ENCODE measurements at regions not wholly inside any gene's neighbourhood (a gene's known extent, or its start where the extent isn't known, plus 50 kb on each side); places are given as distances from the start of the nearest gene placed in this dataset.
A peak's percentile ranks its signal among the peaks of the same experiment; 100 is the strongest.

DNA sequence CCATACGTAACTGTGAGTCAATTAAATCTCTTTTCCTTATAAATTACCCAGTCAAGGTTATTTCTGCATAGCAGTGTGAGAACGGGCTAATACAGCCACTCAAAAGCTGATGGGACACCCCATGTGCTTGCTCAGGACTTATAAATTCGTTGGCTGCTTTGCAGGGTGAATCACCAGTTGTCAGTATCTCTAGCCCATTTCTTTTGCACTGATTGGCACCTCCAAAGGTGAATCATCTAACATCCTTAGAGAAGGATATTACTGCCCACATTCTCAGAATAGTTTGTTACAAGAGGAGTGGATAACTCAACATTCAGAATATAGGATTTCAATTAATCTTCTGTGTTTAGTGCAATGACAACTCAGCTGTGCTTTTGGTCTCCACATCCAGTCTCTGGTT, 601.5 kb downstream of the KCNH5 start:
- Histone ChIP-seq H3K27ac (replicated peaks; ENCODE audit: low read length) (no peak overlapping the region), H2BK12ac (ENCODE audit: low read length) (no peak overlapping the region), H3K36me3 (replicated peaks in 1 of 2; ENCODE audit: control insufficient read depth in 2 of 2, insufficient read depth in 2 of 2, low read length in 2 of 2) (no peaks in the 10 kb centered on the region), H3K4me3 (ENCODE audit: low read length in 2 of 2) (no peak overlapping the region), H3K9ac (ENCODE audit: low read depth, low read length, poor library complexity) (no peak overlapping the region), H4K8ac (ENCODE audit: low read depth, low read length) (no peak overlapping the region), H3K27me3 (ENCODE audit: control insufficient read depth in 3 of 3, insufficient read depth in 3 of 3, low read depth in 1 of 3, low read length in 3 of 3) (no peaks in the 10 kb centered on the region), H2BK120ac (ENCODE audit: low read depth, low read length) (no peak overlapping the region), H2BK5ac (ENCODE audit: low read length) (no peak overlapping the region), H3K4me2 (ENCODE audit: insufficient read depth, low read length, poor library complexity, severe bottlenecking) (no peak overlapping the region), H3K23ac (ENCODE audit: low read depth, low read length, poor library complexity) (no peak overlapping the region), H4K91ac (ENCODE audit: low read depth, low read length, poor library complexity) (no peak overlapping the region), H3K79me1 (ENCODE audit: low read depth, low read length) (no peaks in the 10 kb centered on the region), H3K4ac (ENCODE audit: low read length) (no peak overlapping the region), H3K4me1 (ENCODE audit: control insufficient read depth in 2 of 2, insufficient read depth in 1 of 2, low read depth in 1 of 2, low read length in 2 of 2) (peaks cover 0 to 2% of the 10 kb centered on the region in 2 donors), H2AFZ (ENCODE audit: low read length) (no peak overlapping the region), H2AK5ac (ENCODE audit: low read depth, low read length) (no peak overlapping the region), H3K9me3 (replicated peaks in 1 of 2; ENCODE audit: control insufficient read depth in 2 of 2, insufficient read depth in 1 of 2, low read depth in 1 of 2, low read length in 2 of 2) (peaks cover 0 to 4% of the 10 kb centered on the region in 2 donors), H3K14ac (ENCODE audit: low read length) (no peak overlapping the region), H2BK15ac (ENCODE audit: low read length) (no peak overlapping the region), H3K18ac (ENCODE audit: low read length) (no peak overlapping the region)
- DNase-seq (ENCODE audit: low spot score) = no peak
- no CpG with 5 or more reads among the region's 3 CpGs for WGBS, 2 donors (ENCODE audit: extremely low coverage in 2 of 2, insufficient read length in 2 of 2, insufficient replicate concordance in 1 of 2)

DNA sequence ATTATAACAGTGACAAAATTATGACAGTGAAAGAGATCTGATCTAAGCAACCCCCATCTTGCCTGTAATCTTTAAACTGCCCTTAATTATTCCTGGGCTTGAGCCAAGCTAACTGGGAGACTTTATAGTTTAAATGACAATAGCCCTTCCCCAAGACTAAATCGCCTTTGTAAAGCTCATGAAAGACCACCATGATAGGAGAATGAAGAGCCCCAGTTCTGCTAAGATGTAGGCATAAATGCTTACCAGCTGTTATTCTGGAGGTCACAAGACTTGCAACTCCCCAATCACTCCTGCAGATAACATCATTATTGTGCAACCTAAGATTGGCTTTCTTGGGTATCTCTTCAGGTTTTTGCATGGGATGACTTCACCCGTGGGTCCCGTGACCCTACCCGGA, 599.7 kb downstream of the KCNH5 start:
- H3K4me2 ChIP-seq (ENCODE audit: insufficient read depth, low read length, poor library complexity, severe bottlenecking) = no peak overlapping the region
- no CpG with 5 or more reads among the region's 4 CpGs for WGBS, 2 donors (ENCODE audit: extremely low coverage in 2 of 2, insufficient read length in 2 of 2, insufficient replicate concordance in 1 of 2)
- peak; percentile 6 for DNase-seq (ENCODE audit: low spot score)
- peaks cover 0 to 2% of the 10 kb centered on the region in 2 donors for H3K9me3 ChIP-seq (replicated peaks in 1 of 2; ENCODE audit: control insufficient read depth in 2 of 2, insufficient read depth in 1 of 2, low read depth in 1 of 2, low read length in 2 of 2)
- H3K27ac ChIP-seq (replicated peaks; ENCODE audit: low read length) = no peak overlapping the region
- no peak overlapping the region for H3K9ac ChIP-seq (ENCODE audit: low read depth, low read length, poor library complexity)
- H3K4ac ChIP-seq (ENCODE audit: low read length) = no peak overlapping the region
- H3K4me1 ChIP-seq (ENCODE audit: control insufficient read depth in 2 of 2, insufficient read depth in 1 of 2, low read depth in 1 of 2, low read length in 2 of 2) = peaks cover 0 to 2% of the 10 kb centered on the region in 2 donors
- no peak overlapping the region for H3K18ac ChIP-seq (ENCODE audit: low read length)
- H4K8ac ChIP-seq (ENCODE audit: low read depth, low read length) = no peak overlapping the region
- no peaks in the 10 kb centered on the region for H3K79me1 ChIP-seq (ENCODE audit: low read depth, low read length)
- no peak overlapping the region for H4K91ac ChIP-seq (ENCODE audit: low read depth, low read length, poor library complexity)
- H2AK5ac ChIP-seq (ENCODE audit: low read depth, low read length) = no peak overlapping the region
- H2BK120ac ChIP-seq (ENCODE audit: low read depth, low read length) = no peak overlapping the region
- no peaks in the 10 kb centered on the region for H3K36me3 ChIP-seq (replicated peaks in 1 of 2; ENCODE audit: control insufficient read depth in 2 of 2, insufficient read depth in 2 of 2, low read length in 2 of 2)
- no peak overlapping the region for H2BK12ac ChIP-seq (ENCODE audit: low read length)
- no peak overlapping the region for H3K4me3 ChIP-seq (ENCODE audit: low read length in 2 of 2)
- H2BK15ac ChIP-seq (ENCODE audit: low read length) = no peak overlapping the region
- no peak overlapping the region for H3K23ac ChIP-seq (ENCODE audit: low read depth, low read length, poor library complexity)
- no peak overlapping the region for H2AFZ ChIP-seq (ENCODE audit: low read length)
- H3K14ac ChIP-seq (ENCODE audit: low read length) = no peak overlapping the region
- no peaks in the 10 kb centered on the region for H3K27me3 ChIP-seq (ENCODE audit: control insufficient read depth in 3 of 3, insufficient read depth in 3 of 3, low read depth in 1 of 3, low read length in 3 of 3)
- H2BK5ac ChIP-seq (ENCODE audit: low read length) = no peak overlapping the region

DNA sequence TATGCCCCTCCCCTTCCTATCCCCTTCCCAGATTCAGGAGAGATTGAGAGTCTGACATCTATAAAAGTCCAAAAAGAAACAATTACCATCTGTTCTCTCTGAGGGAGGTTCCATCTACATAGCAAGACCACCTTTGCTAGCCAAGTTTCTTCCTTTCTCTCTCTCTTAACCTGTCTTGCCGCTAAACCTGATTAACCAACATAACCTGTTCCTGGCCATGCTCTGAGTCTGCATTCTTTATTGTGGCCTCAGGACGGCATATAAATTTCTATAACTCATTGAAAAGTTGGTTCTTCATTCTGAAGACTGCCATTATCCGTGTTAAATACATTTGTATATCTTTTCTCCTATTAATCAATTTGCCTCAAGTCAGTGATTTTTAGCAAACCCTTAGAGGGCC, 594.0 kb downstream of the KCNH5 start:
- Histone ChIP-seq H3K27me3 (ENCODE audit: control insufficient read depth in 3 of 3, insufficient read depth in 3 of 3, low read depth in 1 of 3, low read length in 3 of 3) (no peaks in the 10 kb centered on the region), H3K4me1 (ENCODE audit: control insufficient read depth in 2 of 2, insufficient read depth in 1 of 2, low read depth in 1 of 2, low read length in 2 of 2) (no peaks in the 10 kb centered on the region), H3K27ac (replicated peaks; ENCODE audit: low read length) (no peak overlapping the region), H3K4ac (ENCODE audit: low read length) (no peak overlapping the region), H3K14ac (ENCODE audit: low read length) (no peak overlapping the region), H3K4me3 (ENCODE audit: low read length in 2 of 2) (no peak overlapping the region), H3K4me2 (ENCODE audit: insufficient read depth, low read length, poor library complexity, severe bottlenecking) (no peak overlapping the region), H3K23ac (ENCODE audit: low read depth, low read length, poor library complexity) (no peak overlapping the region), H3K36me3 (replicated peaks in 1 of 2; ENCODE audit: control insufficient read depth in 2 of 2, insufficient read depth in 2 of 2, low read length in 2 of 2) (no peaks in the 10 kb centered on the region), H4K8ac (ENCODE audit: low read depth, low read length) (no peak overlapping the region), H2AFZ (ENCODE audit: low read length) (no peak overlapping the region), H3K18ac (ENCODE audit: low read length) (no peak overlapping the region), H2BK120ac (ENCODE audit: low read depth, low read length) (no peak overlapping the region), H3K9ac (ENCODE audit: low read depth, low read length, poor library complexity) (no peak overlapping the region), H3K79me1 (ENCODE audit: low read depth, low read length) (no peaks in the 10 kb centered on the region), H2AK5ac (ENCODE audit: low read depth, low read length) (no peak overlapping the region), H2BK12ac (ENCODE audit: low read length) (no peak overlapping the region), H3K9me3 (replicated peaks in 1 of 2; ENCODE audit: control insufficient read depth in 2 of 2, insufficient read depth in 1 of 2, low read depth in 1 of 2, low read length in 2 of 2) (no peaks in the 10 kb centered on the region), H2BK5ac (ENCODE audit: low read length) (no peak overlapping the region), H4K91ac (ENCODE audit: low read depth, low read length, poor library complexity) (no peak overlapping the region), H2BK15ac (ENCODE audit: low read length) (no peak overlapping the region)
- no peak for DNase-seq (ENCODE audit: low spot score)
- no CpG with 5 or more reads among the region's 3 CpGs for WGBS, 2 donors (ENCODE audit: extremely low coverage in 2 of 2, insufficient read length in 2 of 2, insufficient replicate concordance in 1 of 2)

DNA sequence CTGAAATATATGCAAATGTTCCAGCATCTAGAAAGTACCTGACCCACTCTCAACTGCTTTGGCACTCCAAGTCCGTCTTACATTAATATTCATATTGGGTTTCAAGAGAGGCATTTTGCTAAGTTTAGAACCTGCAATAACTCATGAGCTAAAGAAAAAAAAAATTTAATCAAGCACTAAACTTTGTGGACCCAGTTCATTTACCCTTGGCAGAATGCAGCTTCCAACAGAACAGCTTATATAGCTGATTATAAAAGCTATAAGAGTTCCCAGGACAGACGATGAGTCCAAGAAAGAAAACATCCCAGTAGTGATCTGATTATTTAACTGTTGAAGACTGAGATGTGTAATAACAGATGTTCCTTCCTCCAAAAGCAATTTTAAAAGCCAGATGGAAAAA, 592.0 kb downstream of the KCNH5 start:
- Histone ChIP-seq H3K4me2 (ENCODE audit: insufficient read depth, low read length, poor library complexity, severe bottlenecking) (no peak overlapping the region), H2BK15ac (ENCODE audit: low read length) (no peak overlapping the region), H2BK120ac (ENCODE audit: low read depth, low read length) (no peak overlapping the region), H3K14ac (ENCODE audit: low read length) (no peak overlapping the region), H3K4me1 (ENCODE audit: control insufficient read depth in 2 of 2, insufficient read depth in 1 of 2, low read depth in 1 of 2, low read length in 2 of 2) (no peaks in the 10 kb centered on the region), H3K9me3 (replicated peaks in 1 of 2; ENCODE audit: control insufficient read depth in 2 of 2, insufficient read depth in 1 of 2, low read depth in 1 of 2, low read length in 2 of 2) (no peaks in the 10 kb centered on the region), H2AK5ac (ENCODE audit: low read depth, low read length) (no peak overlapping the region), H3K4ac (ENCODE audit: low read length) (no peak overlapping the region), H3K9ac (ENCODE audit: low read depth, low read length, poor library complexity) (no peak overlapping the region), H2AFZ (ENCODE audit: low read length) (no peak overlapping the region), H3K27me3 (ENCODE audit: control insufficient read depth in 3 of 3, insufficient read depth in 3 of 3, low read depth in 1 of 3, low read length in 3 of 3) (no peaks in the 10 kb centered on the region), H2BK5ac (ENCODE audit: low read length) (no peak overlapping the region), H2BK12ac (ENCODE audit: low read length) (no peak overlapping the region), H3K79me1 (ENCODE audit: low read depth, low read length) (no peaks in the 10 kb centered on the region), H3K18ac (ENCODE audit: low read length) (no peak overlapping the region), H3K23ac (ENCODE audit: low read depth, low read length, poor library complexity) (no peak overlapping the region), H3K27ac (replicated peaks; ENCODE audit: low read length) (no peak overlapping the region), H3K36me3 (replicated peaks in 1 of 2; ENCODE audit: control insufficient read depth in 2 of 2, insufficient read depth in 2 of 2, low read length in 2 of 2) (no peaks in the 10 kb centered on the region), H3K4me3 (ENCODE audit: low read length in 2 of 2) (no peak overlapping the region), H4K8ac (ENCODE audit: low read depth, low read length) (no peak overlapping the region), H4K91ac (ENCODE audit: low read depth, low read length, poor library complexity) (no peak overlapping the region)
- DNase-seq (ENCODE audit: low spot score) = no peak
- WGBS, 2 donors (ENCODE audit: extremely low coverage in 2 of 2, insufficient read length in 2 of 2, insufficient replicate concordance in 1 of 2) = no CpG with 5 or more reads among the region's 2 CpGs
